ENCODE measurements at regions not wholly inside any gene's neighbourhood (a gene's known extent, or its start where the extent isn't known, plus 50 kb on each side); places are given as distances from the start of the nearest gene placed in this dataset.

DNA sequence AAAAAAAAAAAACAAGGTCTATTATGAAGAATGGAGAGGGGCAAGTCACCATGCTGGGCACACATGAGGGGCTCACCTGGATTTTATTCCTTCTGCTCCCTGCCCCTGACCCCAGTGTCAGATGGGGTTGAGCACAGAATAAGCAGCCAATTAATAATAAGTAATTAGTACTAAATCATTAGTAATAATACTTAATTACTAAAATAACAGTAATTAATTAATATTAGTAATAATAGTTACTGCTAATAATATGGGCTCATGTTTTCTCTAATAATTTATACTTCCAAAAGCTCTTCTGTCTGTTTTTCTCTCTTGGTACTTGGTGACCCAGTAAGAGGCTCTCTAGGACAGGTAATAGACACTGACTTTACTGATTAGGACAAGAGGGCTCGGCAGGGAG lies 360.9 kb downstream of the VRK1 start:
- no peak for TF ChIP-seq SMC3 (IDR thresholded peaks at IDR 0.05; ENCODE audit: low read depth, low read length)
- TF ChIP-seq POLR2A (IDR thresholded peaks at IDR 0.05; ENCODE audit: low read depth, low read length): no peak

All from IMR-90 (cell line).